Neural cell (in vitro differentiated cells): ENCODE measurements at regions not wholly inside any gene's neighbourhood (a gene's known extent, or its start where the extent isn't known, plus 50 kb on each side); places are given as distances from the start of the nearest gene placed in this dataset.

Experiments
- POLR2AphosphoS5 ChIP-seq: IDR thresholded peaks from 2 replicates; pipeline ENCODE4 v1.6.1; 2012
- RAD21 ChIP-seq: fragments of 450-650 bp; conservative IDR thresholded peaks from 2 replicates; pipeline ENCODE4 v1.6.1; 2014; ENCODE audit warnings: antibody characterized with exemption, mild to moderate bottlenecking, moderate library complexity
- TF ChIP-seq, protein P1 (sequence below): fragments of 450-650 bp; IDR thresholded peaks from 2 replicates; pipeline ENCODE4 v1.5.1; 2014; ENCODE audit warnings: antibody characterized with exemption, mild to moderate bottlenecking, moderate library complexity; ENCODE audit not compliant: poor library complexity, severe bottlenecking

DNA sequence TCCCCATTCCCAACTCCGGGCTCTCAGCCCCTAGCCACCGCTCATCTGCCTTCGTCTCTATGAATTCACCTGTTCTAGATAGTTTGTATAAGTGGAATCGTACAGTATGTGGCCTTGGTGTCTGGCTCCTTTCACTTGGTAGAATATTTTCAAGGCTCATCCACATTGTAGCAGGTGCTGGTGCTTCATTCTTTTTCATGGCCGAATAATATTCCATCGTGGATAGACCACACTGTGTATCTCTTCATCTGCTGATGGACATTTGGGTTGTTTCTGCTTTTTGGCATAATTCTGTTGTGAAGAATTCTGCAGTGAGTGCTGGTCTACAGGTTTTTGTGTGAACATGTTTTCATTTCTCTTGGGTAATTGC lies 324.2 kb downstream of the SEC14L1 start:
- TF ChIP-seq, protein P1, sequence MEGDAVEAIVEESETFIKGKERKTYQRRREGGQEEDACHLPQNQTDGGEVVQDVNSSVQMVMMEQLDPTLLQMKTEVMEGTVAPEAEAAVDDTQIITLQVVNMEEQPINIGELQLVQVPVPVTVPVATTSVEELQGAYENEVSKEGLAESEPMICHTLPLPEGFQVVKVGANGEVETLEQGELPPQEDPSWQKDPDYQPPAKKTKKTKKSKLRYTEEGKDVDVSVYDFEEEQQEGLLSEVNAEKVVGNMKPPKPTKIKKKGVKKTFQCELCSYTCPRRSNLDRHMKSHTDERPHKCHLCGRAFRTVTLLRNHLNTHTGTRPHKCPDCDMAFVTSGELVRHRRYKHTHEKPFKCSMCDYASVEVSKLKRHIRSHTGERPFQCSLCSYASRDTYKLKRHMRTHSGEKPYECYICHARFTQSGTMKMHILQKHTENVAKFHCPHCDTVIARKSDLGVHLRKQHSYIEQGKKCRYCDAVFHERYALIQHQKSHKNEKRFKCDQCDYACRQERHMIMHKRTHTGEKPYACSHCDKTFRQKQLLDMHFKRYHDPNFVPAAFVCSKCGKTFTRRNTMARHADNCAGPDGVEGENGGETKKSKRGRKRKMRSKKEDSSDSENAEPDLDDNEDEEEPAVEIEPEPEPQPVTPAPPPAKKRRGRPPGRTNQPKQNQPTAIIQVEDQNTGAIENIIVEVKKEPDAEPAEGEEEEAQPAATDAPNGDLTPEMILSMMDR: no peak
- TF ChIP-seq RAD21 (no peak), POLR2AphosphoS5 (no peak)
